ENCODE measurements at regions not wholly inside any gene's neighbourhood (a gene's known extent, or its start where the extent isn't known, plus 50 kb on each side); places are given as distances from the start of the nearest gene placed in this dataset.

DNA sequence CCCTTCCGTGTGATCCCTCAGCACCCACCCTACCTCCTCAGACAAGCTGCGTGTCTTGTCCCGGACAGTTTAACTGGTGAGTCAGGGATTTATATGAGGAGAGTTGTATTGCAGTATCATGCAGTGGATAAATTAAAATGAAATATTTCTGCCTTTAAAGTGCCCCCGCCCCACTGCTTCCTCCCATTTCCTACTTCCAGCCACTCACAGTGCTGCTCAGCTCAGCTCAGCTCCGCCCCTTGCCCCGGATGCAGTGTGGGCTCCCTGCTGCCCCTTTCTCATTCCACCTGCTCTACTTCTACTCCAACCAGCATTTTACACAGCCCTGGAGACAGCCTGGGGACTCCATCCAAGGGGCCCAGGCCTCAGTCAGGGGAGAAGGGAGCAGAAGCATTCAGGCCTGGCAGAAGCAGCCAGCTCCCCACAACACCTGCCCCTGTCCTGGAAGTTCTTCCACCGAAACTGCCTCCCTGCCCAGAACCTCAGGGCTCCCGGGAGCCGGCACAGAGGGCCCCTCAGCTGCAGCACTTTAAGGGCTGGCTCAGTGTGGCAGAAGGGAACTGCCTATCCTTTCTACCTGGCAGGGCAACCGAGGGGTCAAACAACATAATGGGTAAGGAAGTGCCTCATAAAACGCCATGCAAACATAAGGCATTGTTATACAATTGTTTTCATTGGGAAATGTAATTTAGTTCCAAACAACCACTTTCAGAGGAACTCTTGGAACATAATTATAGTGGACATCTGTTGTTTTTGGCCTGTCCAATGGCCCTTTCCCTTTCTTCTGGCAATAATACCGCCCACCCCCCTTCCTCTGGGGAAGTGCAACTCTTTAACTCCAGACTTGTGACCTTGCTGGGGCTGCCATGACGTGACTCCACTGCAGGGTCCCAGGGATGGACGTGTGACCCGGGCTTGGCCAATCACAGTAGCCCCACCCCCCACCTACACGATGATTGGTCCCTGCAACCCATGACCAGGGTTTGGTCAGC, 102.3 kb downstream of the LIPG start:
- Mint-ChIP-seq H3K27me3 (peaks cover 68% of the 10 kb centered on the region), H3K4me1 (peaks cover under 1% of the 10 kb centered on the region), H3K36me3 (ENCODE audit: low read depth) (no peaks in the 10 kb centered on the region), H3K4me3 (no peak overlapping the region), H3K27ac (no peak overlapping the region)
- no peaks in the 10 kb centered on the region for H3K9me3 ChIP-seq (ENCODE audit: control insufficient read depth, low read length, poor library complexity, severe bottlenecking)
- ATAC-seq (no peak), DNase-seq (no peak)

DNA sequence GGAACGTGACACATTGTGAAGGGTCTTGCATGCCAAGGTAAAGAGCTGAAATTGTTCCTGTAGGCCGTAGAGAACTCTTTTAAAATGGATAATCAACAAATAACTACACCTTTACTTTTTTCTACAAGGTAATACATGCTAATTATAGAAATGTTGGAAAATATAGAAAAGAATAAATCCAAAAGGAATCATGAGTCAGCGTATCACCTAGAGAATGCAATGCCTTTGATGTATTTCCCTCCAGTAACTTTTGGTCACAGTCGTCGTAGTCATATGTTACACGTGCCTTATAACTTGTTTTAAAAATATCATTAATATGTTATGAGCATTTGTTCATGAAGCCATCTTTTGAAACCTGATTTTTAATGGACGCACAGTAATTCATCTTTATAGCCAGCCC, 100.6 kb downstream of the LIPG start:
- DNase-seq (no peak), ATAC-seq (no peak)
- no peaks in the 10 kb centered on the region for H3K9me3 ChIP-seq (ENCODE audit: control insufficient read depth, low read length, poor library complexity, severe bottlenecking)
- Mint-ChIP-seq H3K4me3 (no peak overlapping the region), H3K27ac (no peak overlapping the region), H3K36me3 (ENCODE audit: low read depth) (no peaks in the 10 kb centered on the region), H3K4me1 (peaks cover 2% of the 10 kb centered on the region), H3K27me3 (peaks cover 60% of the 10 kb centered on the region)

DNA sequence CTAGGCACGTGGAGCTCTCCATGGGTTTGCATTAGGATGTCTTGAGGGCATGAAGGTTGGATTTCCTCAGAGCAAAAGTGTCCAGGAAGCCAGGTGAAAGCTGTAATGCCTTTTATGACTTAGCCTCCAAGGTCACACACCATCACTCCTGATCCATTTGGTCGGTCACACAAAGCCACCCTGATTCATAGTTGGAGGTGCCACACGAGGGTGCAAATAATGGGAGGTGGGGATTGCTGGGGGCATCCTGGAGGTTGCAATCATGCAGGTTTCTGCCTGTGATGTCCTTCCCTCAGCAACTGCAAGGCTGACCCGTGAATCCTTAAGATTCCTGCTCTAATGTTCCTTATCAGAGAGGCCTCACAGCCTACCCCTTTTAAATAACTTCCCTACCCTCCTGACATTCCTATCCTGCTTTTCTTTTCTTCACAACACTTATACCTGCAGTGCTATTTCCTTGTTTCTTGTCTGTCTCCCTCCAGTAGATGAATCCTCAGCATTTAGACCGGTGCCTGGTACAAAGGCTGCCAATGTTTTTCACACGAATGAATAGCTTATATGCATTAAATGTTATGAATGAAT, 97.1 kb downstream of the LIPG start:
- H3K27me3 Mint-ChIP-seq: peaks cover 25% of the 10 kb centered on the region
- DNase-seq (no peak), ATAC-seq (no peak)
- no peak overlapping the region for H3K4me3 Mint-ChIP-seq
- peaks cover 2% of the 10 kb centered on the region for H3K4me1 Mint-ChIP-seq
- no peaks in the 10 kb centered on the region for H3K9me3 ChIP-seq (ENCODE audit: control insufficient read depth, low read length, poor library complexity, severe bottlenecking)
- H3K36me3 Mint-ChIP-seq (ENCODE audit: low read depth): no peaks in the 10 kb centered on the region
- H3K27ac Mint-ChIP-seq: no peak overlapping the region

DNA sequence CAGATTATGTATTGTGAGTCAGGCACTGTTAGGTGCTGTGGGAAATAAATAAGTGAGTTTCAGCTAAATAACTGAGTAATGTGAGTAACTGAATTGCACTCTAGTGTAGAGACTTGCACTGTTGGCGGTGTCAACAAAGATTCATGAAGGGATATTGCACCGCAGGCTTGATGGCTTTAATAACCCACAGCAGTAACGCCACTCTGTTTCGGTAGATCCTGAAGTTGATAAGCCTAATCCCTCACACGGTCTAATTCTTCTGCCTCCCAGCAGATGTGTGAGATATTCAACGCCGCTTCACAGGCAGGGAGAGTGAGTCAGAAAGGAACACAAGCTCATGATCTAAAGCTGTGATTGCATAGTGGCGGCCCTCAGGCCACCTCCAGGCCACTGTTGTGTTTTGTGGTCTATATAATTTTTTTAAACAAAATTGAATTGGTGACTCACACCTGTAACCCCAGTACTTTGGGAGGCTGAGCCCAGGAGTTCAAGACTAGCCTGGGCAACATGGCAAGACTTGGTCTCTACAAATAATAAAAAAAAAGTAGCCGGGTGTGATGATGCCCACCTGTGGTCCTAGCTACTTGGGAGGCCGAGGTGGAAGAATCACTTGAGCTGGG, 94.3 kb downstream of the LIPG start:
- no peak overlapping the region for H3K4me3 Mint-ChIP-seq
- ATAC-seq: no peak
- DNase-seq: no peak
- no peak overlapping the region for H3K27ac Mint-ChIP-seq
- peaks cover 12% of the 10 kb centered on the region for H3K27me3 Mint-ChIP-seq
- no peaks in the 10 kb centered on the region for H3K9me3 ChIP-seq (ENCODE audit: control insufficient read depth, low read length, poor library complexity, severe bottlenecking)
- peaks cover 9% of the 10 kb centered on the region for H3K4me1 Mint-ChIP-seq
- H3K36me3 Mint-ChIP-seq (ENCODE audit: low read depth): peaks cover 2% of the 10 kb centered on the region

DNA sequence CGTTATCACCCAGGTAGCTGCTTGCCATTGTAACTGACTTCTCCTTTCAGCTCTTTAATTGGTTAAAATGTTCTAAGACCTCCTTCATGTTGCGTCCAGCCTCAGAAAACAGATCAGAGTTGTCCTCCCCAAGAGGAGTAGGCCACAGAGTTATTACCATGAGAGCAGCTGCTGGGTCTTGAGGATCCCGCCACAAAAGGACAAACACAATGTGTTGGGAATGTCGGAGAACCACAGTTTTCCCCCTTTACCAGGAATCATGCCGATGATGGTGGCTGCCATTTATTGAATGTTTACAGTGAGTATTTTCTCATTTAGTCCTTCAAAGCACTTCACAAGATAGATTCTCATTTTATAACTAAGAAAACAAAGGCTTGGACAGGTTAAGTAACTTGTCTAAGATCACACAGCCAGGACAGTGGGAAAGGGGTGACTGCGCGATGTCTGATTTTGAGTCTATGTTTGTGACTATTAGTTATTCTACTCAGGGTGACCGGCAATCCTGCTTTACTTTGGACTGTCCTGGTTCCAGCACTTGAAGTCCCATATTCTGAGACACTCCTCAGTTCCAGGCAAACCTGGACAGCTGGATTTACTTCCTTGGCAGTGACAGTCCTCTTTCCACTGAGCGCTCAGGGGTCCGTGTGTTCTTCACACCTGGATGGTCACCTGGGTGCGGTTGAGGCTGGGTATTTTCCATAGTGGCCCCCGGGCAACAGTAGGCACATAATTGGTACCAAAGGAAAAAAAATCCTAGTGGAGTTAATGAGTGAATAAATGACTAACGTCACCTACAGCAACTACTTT, 93.6 kb downstream of the LIPG start:
- peaks cover 6% of the 10 kb centered on the region for H3K27me3 Mint-ChIP-seq
- H3K27ac Mint-ChIP-seq: no peak overlapping the region
- no peaks in the 10 kb centered on the region for H3K9me3 ChIP-seq (ENCODE audit: control insufficient read depth, low read length, poor library complexity, severe bottlenecking)
- DNase-seq (no peak), ATAC-seq (no peak)
- H3K4me3 Mint-ChIP-seq: no peak overlapping the region
- H3K4me1 Mint-ChIP-seq: peaks cover 9% of the 10 kb centered on the region
- H3K36me3 Mint-ChIP-seq (ENCODE audit: low read depth): peaks cover 2% of the 10 kb centered on the region

DNA sequence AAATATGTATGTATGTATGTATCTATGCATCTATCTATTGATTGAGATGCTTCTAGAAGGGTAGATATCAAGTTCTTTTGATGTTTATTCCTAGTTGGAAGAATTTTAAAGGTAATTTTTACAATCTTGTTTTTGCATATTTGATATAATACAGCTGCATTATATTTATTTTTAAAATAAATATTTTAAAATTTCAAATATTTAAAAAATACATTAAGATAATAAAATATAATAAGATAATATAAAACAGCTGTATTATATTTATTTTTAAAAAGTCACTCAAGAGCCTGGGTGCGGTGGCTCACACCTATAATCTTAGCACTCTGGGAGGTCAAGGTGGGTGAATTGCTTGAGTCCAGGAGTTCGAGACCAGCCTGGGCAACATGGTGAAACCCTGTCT, 92.5 kb downstream of the LIPG start:
- H3K36me3 Mint-ChIP-seq (ENCODE audit: low read depth): peaks cover 2% of the 10 kb centered on the region
- peaks cover 4% of the 10 kb centered on the region for H3K27me3 Mint-ChIP-seq
- no peak overlapping the region for H3K27ac Mint-ChIP-seq
- H3K4me3 Mint-ChIP-seq: no peak overlapping the region
- no peak for ATAC-seq
- peaks cover 9% of the 10 kb centered on the region for H3K4me1 Mint-ChIP-seq
- H3K9me3 ChIP-seq (ENCODE audit: control insufficient read depth, low read length, poor library complexity, severe bottlenecking): no peaks in the 10 kb centered on the region
- no peak for DNase-seq

DNA sequence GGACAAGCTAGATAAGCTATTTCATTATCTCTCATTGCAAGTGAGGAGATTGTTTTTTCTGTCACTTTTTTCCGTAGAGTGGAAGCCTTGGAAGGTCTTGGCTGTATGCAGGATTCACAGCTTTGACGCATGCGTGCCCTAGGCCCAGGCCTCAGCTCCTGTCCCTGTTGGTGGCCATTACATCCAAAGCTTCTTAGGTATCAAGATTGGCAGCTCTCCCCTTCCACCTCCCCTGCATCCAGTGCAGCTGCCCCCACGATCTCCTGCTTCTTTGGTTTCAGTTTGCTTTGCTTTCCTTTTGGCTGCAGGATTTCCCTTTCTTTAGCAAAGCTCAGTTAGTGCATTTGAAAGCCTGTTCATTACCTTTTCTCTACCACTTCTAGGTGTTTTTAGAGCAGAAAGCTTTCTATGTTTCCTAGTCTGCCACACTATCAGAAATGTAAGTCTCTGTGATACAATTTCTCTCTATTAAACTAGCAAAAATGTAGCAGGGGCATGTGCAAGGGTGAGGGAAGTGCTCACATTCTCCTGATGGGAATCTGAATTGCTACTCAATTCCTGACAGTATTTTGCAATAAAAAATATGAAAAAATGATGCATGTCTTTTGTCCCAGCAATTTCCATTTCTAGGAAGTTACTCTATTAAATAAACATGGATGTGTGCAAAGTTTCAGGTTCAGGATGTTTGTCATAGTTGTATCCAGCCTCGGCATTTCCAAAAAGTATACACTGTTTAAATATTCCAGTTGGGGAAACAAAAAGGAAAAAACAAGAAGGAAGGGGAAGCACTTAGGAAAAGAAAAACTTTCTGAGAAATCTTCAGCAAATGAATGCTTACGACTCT, 91.2 kb downstream of the LIPG start:
- ATAC-seq: no peak
- H3K4me1 Mint-ChIP-seq: peaks cover 7% of the 10 kb centered on the region

DNA sequence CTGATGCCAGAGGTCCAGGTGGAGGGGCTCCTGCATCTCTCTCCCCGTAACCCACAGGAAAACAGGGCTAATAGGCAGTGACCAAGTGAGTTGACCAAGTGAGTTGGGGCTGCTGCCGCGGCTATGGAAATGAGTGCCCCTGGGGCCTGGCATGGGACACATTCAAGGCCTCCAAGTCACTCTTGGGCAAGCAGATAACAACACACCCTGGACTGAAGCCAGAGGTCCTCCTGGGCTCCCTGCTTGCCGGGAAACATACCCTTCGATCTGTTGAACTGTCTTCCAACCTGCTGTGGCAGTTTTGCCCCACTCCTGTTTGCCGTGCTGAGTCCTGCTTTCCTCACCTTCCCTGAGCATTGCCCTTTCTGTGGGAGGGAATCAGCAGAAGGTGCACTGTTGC, 89.2 kb downstream of the LIPG start:
- no peaks in the 10 kb centered on the region for H3K9me3 ChIP-seq (ENCODE audit: control insufficient read depth, low read length, poor library complexity, severe bottlenecking)
- Mint-ChIP-seq H3K4me1 (peaks cover 7% of the 10 kb centered on the region), H3K4me3 (no peak overlapping the region), H3K27ac (no peak overlapping the region), H3K36me3 (ENCODE audit: low read depth) (peaks cover 2% of the 10 kb centered on the region), H3K27me3 (peaks cover 5% of the 10 kb centered on the region)
- ATAC-seq (no peak), DNase-seq (no peak)

More for the DNA sequence above, 91.2 kb downstream of the LIPG start:
- no peaks in the 10 kb centered on the region for H3K9me3 ChIP-seq (ENCODE audit: control insufficient read depth, low read length, poor library complexity, severe bottlenecking)
- H3K4me3 Mint-ChIP-seq: no peak overlapping the region
- H3K36me3 Mint-ChIP-seq (ENCODE audit: low read depth): peaks cover 2% of the 10 kb centered on the region
- no peak for DNase-seq
- no peak overlapping the region for H3K27ac Mint-ChIP-seq
- H3K27me3 Mint-ChIP-seq: peaks cover 5% of the 10 kb centered on the region

DNA sequence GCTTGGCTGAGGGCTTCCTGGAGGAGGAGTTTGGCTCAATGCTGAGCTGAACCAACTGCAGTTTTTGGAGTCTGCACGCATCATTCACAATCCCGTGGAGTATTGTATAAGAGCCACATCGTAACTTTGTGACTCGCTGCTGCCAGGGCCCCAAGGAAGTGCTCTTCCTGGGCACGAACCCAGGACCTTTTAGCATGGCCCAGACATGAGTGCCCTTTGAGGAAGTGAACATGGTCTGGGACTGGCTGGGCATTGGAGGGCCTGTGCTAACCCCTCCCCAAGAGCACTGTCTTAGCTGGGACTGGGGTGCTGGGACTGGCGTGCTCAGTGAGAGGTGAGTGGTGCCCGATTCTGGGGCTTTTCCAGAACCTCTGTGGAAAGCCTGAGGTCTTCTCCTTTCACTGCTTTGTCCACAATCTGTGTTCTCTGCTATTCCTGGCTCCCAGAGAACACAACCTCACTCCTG, 88.6 kb downstream of the LIPG start:
- no peaks in the 10 kb centered on the region for H3K9me3 ChIP-seq (ENCODE audit: control insufficient read depth, low read length, poor library complexity, severe bottlenecking)
- peaks cover 7% of the 10 kb centered on the region for H3K4me1 Mint-ChIP-seq
- peaks cover 2% of the 10 kb centered on the region for H3K36me3 Mint-ChIP-seq (ENCODE audit: low read depth)
- H3K4me3 Mint-ChIP-seq: no peak overlapping the region
- peaks cover 5% of the 10 kb centered on the region for H3K27me3 Mint-ChIP-seq
- no peak for ATAC-seq
- DNase-seq: no peak
- no peak overlapping the region for H3K27ac Mint-ChIP-seq

DNA sequence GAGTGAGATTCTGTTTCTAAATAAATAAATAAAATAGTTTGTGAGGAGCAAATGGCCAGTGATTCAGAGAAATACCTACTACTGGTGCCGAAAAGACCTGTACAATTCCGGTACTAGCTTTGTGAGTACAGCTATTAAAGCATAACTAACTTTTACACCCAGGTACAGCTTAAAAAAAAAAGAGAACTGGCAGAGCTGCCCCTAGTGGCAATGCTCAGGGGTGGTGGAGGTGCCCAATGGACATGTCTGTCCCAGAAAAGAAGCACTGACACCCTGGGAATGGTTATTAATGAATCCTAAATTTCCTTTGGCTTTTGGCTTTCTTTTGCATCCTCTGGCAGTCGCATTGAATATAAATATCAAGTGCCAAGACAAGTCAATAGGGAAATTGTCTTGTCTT, 87.0 kb downstream of the LIPG start:
- DNase-seq (no peak), ATAC-seq (no peak)
- peak overlapping the region; percentile 14 for H3K27ac Mint-ChIP-seq
- H3K36me3 Mint-ChIP-seq (ENCODE audit: low read depth): peaks cover 2% of the 10 kb centered on the region
- no peaks in the 10 kb centered on the region for H3K9me3 ChIP-seq (ENCODE audit: control insufficient read depth, low read length, poor library complexity, severe bottlenecking)
- peaks cover 14% of the 10 kb centered on the region for H3K27me3 Mint-ChIP-seq
- no peak overlapping the region for H3K4me3 Mint-ChIP-seq
- H3K4me1 Mint-ChIP-seq: peaks cover 7% of the 10 kb centered on the region

Data from T-helper 17 cell (primary cell).